Neuronal stem cell (in vitro differentiated cells): ENCODE measurements at regions not wholly inside any gene's neighbourhood (a gene's known extent, or its start where the extent isn't known, plus 50 kb on each side); places are given as distances from the start of the nearest gene placed in this dataset.

Experiments
- DNase-seq: peaks from one replicate; pipeline ENCODE4 v3.0.0-alpha.2; 2013; ENCODE audit warnings: low spot score
- H2AFZ ChIP-seq: one replicate; pipeline ENCODE4 v1.6.1; 2013; ENCODE audit warnings: mild to moderate bottlenecking, low read length, inconsistent platforms
- H2AK5ac ChIP-seq: 2 replicates; pipeline ENCODE4 v1.6.1; 2013; ENCODE audit warnings: low read depth, mild to moderate bottlenecking, inconsistent platforms, low read length, moderate library complexity, mixed read lengths
- H2BK120ac ChIP-seq: 2 replicates; pipeline ENCODE4 v1.6.1; 2013; ENCODE audit warnings: low read depth, mild to moderate bottlenecking, inconsistent platforms, low read length, moderate library complexity, mixed read lengths
- H2BK12ac ChIP-seq: one replicate; pipeline ENCODE4 v1.6.1; 2013; ENCODE audit warnings: low read length, inconsistent platforms
- H2BK15ac ChIP-seq: 2 replicates; pipeline ENCODE4 v1.6.1; 2013; ENCODE audit warnings: mild to moderate bottlenecking, low read length, inconsistent platforms, mixed read lengths
- H2BK5ac ChIP-seq: one replicate; pipeline ENCODE4 v1.6.1; 2013; ENCODE audit warnings: inconsistent platforms, mild to moderate bottlenecking, low read length, moderate library complexity
- H3K14ac ChIP-seq: one replicate; pipeline ENCODE4 v1.6.1; 2013; ENCODE audit warnings: low read length, inconsistent platforms
- H3K18ac ChIP-seq: 2 replicates; pipeline ENCODE4 v1.6.1; 2013; ENCODE audit warnings: low read length, inconsistent platforms
- H3K23ac ChIP-seq: 2 replicates; pipeline ENCODE4 v1.6.1; 2013; ENCODE audit warnings: low read depth, mild to moderate bottlenecking, mixed read lengths, low read length, inconsistent platforms; ENCODE audit not compliant: poor library complexity
- H3K27ac ChIP-seq: replicated peaks from 3 replicates; pipeline ENCODE4 v1.5.1; 2013; ENCODE audit warnings: low read length, inconsistent platforms
- H3K27me3 ChIP-seq, 3 experiments: 2 replicates each; pipeline ENCODE4 v1.6.1; 2013; ENCODE audit warnings: low read length in 3 of 3, mild to moderate bottlenecking in 2 of 3, inconsistent platforms in 1 of 3, low read depth in 1 of 3, mixed read lengths in 1 of 3, moderate library complexity in 1 of 3; ENCODE audit not compliant: control insufficient read depth in 3 of 3, insufficient read depth in 3 of 3
- H3K36me3 ChIP-seq, 2 donors: replicated peaks in 1 of 2; 2 replicates each; pipeline ENCODE4 v1.6.1; 2013; ENCODE audit warnings: low read length in 2 of 2; ENCODE audit not compliant: control insufficient read depth in 2 of 2, insufficient read depth in 2 of 2
- H3K4ac ChIP-seq: 2 replicates; pipeline ENCODE4 v1.6.1; 2013; ENCODE audit warnings: inconsistent platforms, mild to moderate bottlenecking, low read length, moderate library complexity
- H3K4me1 ChIP-seq, 2 donors: 1 replicate in 1 of 2; 2 replicates in 1 of 2; pipeline ENCODE4 v1.6.1; 2013; ENCODE audit warnings: low read length in 2 of 2, low read depth in 1 of 2; ENCODE audit not compliant: control insufficient read depth in 2 of 2, insufficient read depth in 1 of 2
- H3K4me2 ChIP-seq: one replicate; pipeline ENCODE4 v1.6.1; 2013; ENCODE audit warnings: mild to moderate bottlenecking, low read length, inconsistent platforms; ENCODE audit not compliant: insufficient read depth, poor library complexity, severe bottlenecking
- H3K4me3 ChIP-seq, 2 donors: 2 replicates each; pipeline ENCODE4 v1.5.1; 2013; ENCODE audit warnings: low read length in 2 of 2, mild to moderate bottlenecking in 2 of 2, inconsistent platforms in 1 of 2, moderate library complexity in 1 of 2
- H3K79me1 ChIP-seq: one replicate; pipeline ENCODE4 v1.6.1; 2013; ENCODE audit warnings: low read depth, mild to moderate bottlenecking, inconsistent platforms, low read length, moderate library complexity
- H3K9ac ChIP-seq: one replicate; pipeline ENCODE4 v1.6.1; 2013; ENCODE audit warnings: mild to moderate bottlenecking, low read depth, low read length, inconsistent platforms; ENCODE audit not compliant: poor library complexity
- H3K9me3 ChIP-seq, 2 donors: replicated peaks in 1 of 2; 2 replicates each; pipeline versions ENCODE3 to v1.6.1; 2013; ENCODE audit warnings: low read length in 2 of 2, mild to moderate bottlenecking in 2 of 2, inconsistent platforms in 1 of 2, low read depth in 1 of 2, mixed read lengths in 1 of 2, moderate library complexity in 1 of 2; ENCODE audit not compliant: control insufficient read depth in 2 of 2, insufficient read depth in 1 of 2
- H4K8ac ChIP-seq: one replicate; pipeline ENCODE4 v1.6.1; 2013; ENCODE audit warnings: low read depth, mild to moderate bottlenecking, inconsistent platforms, low read length, moderate library complexity
- H4K91ac ChIP-seq: one replicate; pipeline ENCODE4 v1.6.1; 2013; ENCODE audit warnings: low read length, low read depth, mild to moderate bottlenecking, inconsistent platforms; ENCODE audit not compliant: poor library complexity
- WGBS, 2 donors: extraction: QIAGEN DNeasy Blood & Tissue Kit; methylation state at CpG; one replicate each; pipeline ENCODE4 v1.1.7; 2013; ENCODE audit warnings: missing lambda C conversion rate in 2 of 2, mixed read lengths in 1 of 2; ENCODE audit not compliant: insufficient read length in 2 of 2, insufficient replicate concordance in 1 of 2; ENCODE audit errors: extremely low coverage in 2 of 2; 5-methylcytosine and 5-hydroxymethylcytosine counted together

DNA sequence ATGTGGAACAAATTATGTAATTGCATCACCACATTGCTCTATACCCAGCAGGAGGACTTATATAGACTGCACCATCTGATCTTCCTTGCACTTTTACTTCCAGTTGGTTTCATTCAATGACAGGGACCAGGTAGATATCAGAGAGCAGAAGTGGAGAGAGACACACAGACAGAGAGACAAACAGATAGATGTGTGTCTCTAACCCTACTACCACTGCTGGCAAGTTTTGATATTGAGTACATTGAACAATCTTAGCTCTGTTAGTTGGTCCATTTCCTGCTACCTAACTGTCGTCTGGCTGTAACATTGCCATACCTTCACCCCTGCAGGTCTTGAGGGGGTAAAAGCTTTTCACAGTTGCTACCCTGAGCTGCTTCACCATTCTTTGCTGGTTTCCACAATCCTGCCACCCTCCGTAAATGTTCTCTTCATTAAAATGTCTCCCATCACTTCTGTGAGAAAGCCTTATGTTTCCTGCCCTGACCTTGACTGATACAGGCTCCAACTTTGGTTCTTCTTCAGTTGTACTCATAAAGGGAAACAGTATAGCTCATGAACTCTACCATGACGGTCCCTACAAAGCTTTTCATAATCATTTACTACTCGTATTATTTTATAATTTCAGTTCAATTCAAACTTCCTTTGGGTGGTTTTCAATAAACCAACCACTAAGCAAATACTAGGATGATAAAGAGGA is 62.3 kb upstream of the ITGA4 start:
- WGBS, 2 donors = no CpG with 5 or more reads among the region's 4 CpGs
- no peak overlapping the region for H2BK5ac ChIP-seq
- H3K4me2 ChIP-seq = no peak overlapping the region

GRCh38 chr2:181395851-181396250 is 61.3 kb upstream of the ITGA4 start:
- H3K9ac ChIP-seq = no peak overlapping the region
- H3K4me2 ChIP-seq = no peak overlapping the region
- H2AK5ac ChIP-seq = no peak overlapping the region
- no peaks in the 10 kb centered on the region for H3K9me3 ChIP-seq
- H3K79me1 ChIP-seq = no peaks in the 10 kb centered on the region
- H3K18ac ChIP-seq = no peak overlapping the region
- no peaks in the 10 kb centered on the region for H3K36me3 ChIP-seq
- H3K4me1 ChIP-seq = peaks cover 0 to 2% of the 10 kb centered on the region in 2 donors
- no peak overlapping the region for H3K23ac ChIP-seq
- no peak for DNase-seq
- H3K14ac ChIP-seq = no peak overlapping the region
- no peak overlapping the region for H4K91ac ChIP-seq
- no peak overlapping the region for H3K4me3 ChIP-seq
- WGBS, 2 donors = no CpG with 5 or more reads among the region's 2 CpGs
- no peak overlapping the region for H3K27ac ChIP-seq
- no peak overlapping the region for H2BK120ac ChIP-seq
- no peaks in the 10 kb centered on the region for H3K27me3 ChIP-seq
- no peak overlapping the region for H2AFZ ChIP-seq
- no peak overlapping the region for H2BK5ac ChIP-seq
- H4K8ac ChIP-seq = no peak overlapping the region
- no peak overlapping the region for H2BK12ac ChIP-seq
- H3K4ac ChIP-seq = no peak overlapping the region
- H2BK15ac ChIP-seq = no peak overlapping the region

More for the DNA sequence above, 62.3 kb upstream of the ITGA4 start:
- Histone ChIP-seq H3K9me3 (no peaks in the 10 kb centered on the region), H3K9ac (no peak overlapping the region), H2BK12ac (no peak overlapping the region), H3K4me1 (peaks cover 0 to 2% of the 10 kb centered on the region in 2 donors), H3K36me3 (no peaks in the 10 kb centered on the region), H3K18ac (no peak overlapping the region), H2BK120ac (no peak overlapping the region), H4K8ac (no peak overlapping the region), H2AK5ac (no peak overlapping the region), H3K23ac (no peak overlapping the region), H3K79me1 (no peaks in the 10 kb centered on the region), H4K91ac (no peak overlapping the region), H3K27me3 (no peaks in the 10 kb centered on the region), H3K4me3 (no peak overlapping the region), H2AFZ (no peak overlapping the region), H3K14ac (no peak overlapping the region), H2BK15ac (no peak overlapping the region), H3K27ac (no peak overlapping the region), H3K4ac (no peak overlapping the region)
- DNase-seq = no peak

- Histone ChIP-seq H3K4ac (no peak overlapping the region), H4K8ac (no peak overlapping the region), H2BK120ac (no peak overlapping the region), H3K79me1 (no peaks in the 10 kb centered on the region), H2BK15ac (no peak overlapping the region), H2BK5ac (no peak overlapping the region), H3K9me3 (no peaks in the 10 kb centered on the region), H3K27me3 (no peaks in the 10 kb centered on the region), H2BK12ac (no peak overlapping the region), H3K23ac (no peak overlapping the region), H3K27ac (no peak overlapping the region), H3K9ac (no peak overlapping the region), H2AK5ac (no peak overlapping the region), H3K4me3 (no peak overlapping the region), H3K18ac (no peak overlapping the region), H3K4me1 (peaks cover 0 to 2% of the 10 kb centered on the region in 2 donors), H3K4me2 (no peak overlapping the region), H4K91ac (no peak overlapping the region), H3K14ac (no peak overlapping the region), H3K36me3 (no peaks in the 10 kb centered on the region), H2AFZ (no peak overlapping the region)
- no peak for DNase-seq
- no CpG with 5 or more reads among the region's 6 CpGs for WGBS, 2 donors
Observed at GRCh38 chr2:181396256-181397123, 60.7 kb upstream of the ITGA4 start.

- Histone ChIP-seq H3K36me3 (no peaks in the 10 kb centered on the region), H3K4ac (no peak overlapping the region), H4K91ac (no peak overlapping the region), H3K18ac (no peak overlapping the region), H3K79me1 (no peaks in the 10 kb centered on the region), H3K14ac (no peak overlapping the region), H3K9ac (no peak overlapping the region), H2BK120ac (no peak overlapping the region), H4K8ac (no peak overlapping the region), H2AFZ (no peak overlapping the region), H2BK12ac (no peak overlapping the region), H3K23ac (no peak overlapping the region), H3K27me3 (no peaks in the 10 kb centered on the region), H2BK5ac (no peak overlapping the region), H3K4me3 (no peak overlapping the region), H3K27ac (no peak overlapping the region), H2AK5ac (no peak overlapping the region), H3K9me3 (no peaks in the 10 kb centered on the region), H3K4me2 (no peak overlapping the region), H2BK15ac (no peak overlapping the region), H3K4me1 (peaks cover 0 to 2% of the 10 kb centered on the region in 2 donors)
- no CpG with 5 or more reads among the region's 4 CpGs for WGBS, 2 donors
- DNase-seq = no peak
Observed at GRCh38 chr2:181397331-181397730, 59.9 kb upstream of the ITGA4 start.
